Kidney epithelial cell (primary cell): ENCODE measurements at regions not wholly inside any gene's neighbourhood (a gene's known extent, or its start where the extent isn't known, plus 50 kb on each side); places are given as distances from the start of the nearest gene placed in this dataset.

Experiments
- DNase-seq: peaks from one replicate; pipeline ENCODE4 v3.0.0-alpha.2; 2010; ENCODE audit warnings: low read depth
- H3K27me3 ChIP-seq: 2 replicates; pipeline ENCODE4 v1.6.0; 2011; ENCODE audit warnings: low read length; ENCODE audit not compliant: control insufficient read depth, insufficient read depth
- H3K36me3 ChIP-seq: 2 replicates; pipeline ENCODE4 v1.5.1; 2011; ENCODE audit warnings: low read length; ENCODE audit not compliant: control insufficient read depth, insufficient read depth
- H3K4me3 ChIP-seq: 2 replicates; pipeline ENCODE4 v1.5.1; 2011; ENCODE audit warnings: low read depth, mild to moderate bottlenecking, control low read depth, low read length
- TF ChIP-seq, protein P1 (sequence below): IDR thresholded peaks from 2 replicates; pipeline ENCODE4 v1.5.1; 2011; ENCODE audit warnings: mild to moderate bottlenecking, moderate library complexity, low read length, control low read depth, inconsistent platforms; ENCODE audit not compliant: insufficient read depth, poor library complexity, severe bottlenecking

DNA sequence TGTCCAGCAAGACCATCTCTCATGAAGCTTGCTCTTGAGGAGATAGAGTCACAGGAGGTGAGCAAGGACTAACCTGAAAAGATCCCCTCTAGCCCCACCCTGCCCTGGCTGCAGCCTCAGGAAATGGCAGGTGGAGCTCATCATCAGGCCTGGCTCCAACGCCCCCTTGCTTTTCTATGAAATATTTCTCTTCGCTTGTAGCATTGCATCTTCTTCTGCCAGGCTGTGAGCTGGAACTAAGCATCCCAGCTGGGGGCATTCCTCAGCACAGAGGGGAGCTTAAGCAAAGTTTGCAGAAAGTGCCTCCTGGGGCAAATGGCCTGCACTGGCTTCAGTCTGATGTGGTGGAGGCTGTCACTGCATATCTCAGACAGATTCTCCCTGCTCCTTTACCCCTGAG lies 90.1 kb upstream of the LGALSL start:
- TF ChIP-seq, protein P1, sequence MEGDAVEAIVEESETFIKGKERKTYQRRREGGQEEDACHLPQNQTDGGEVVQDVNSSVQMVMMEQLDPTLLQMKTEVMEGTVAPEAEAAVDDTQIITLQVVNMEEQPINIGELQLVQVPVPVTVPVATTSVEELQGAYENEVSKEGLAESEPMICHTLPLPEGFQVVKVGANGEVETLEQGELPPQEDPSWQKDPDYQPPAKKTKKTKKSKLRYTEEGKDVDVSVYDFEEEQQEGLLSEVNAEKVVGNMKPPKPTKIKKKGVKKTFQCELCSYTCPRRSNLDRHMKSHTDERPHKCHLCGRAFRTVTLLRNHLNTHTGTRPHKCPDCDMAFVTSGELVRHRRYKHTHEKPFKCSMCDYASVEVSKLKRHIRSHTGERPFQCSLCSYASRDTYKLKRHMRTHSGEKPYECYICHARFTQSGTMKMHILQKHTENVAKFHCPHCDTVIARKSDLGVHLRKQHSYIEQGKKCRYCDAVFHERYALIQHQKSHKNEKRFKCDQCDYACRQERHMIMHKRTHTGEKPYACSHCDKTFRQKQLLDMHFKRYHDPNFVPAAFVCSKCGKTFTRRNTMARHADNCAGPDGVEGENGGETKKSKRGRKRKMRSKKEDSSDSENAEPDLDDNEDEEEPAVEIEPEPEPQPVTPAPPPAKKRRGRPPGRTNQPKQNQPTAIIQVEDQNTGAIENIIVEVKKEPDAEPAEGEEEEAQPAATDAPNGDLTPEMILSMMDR = no peak
- no peaks in the 10 kb centered on the region for H3K27me3 ChIP-seq
- no peaks in the 10 kb centered on the region for H3K36me3 ChIP-seq
- no peak overlapping the region for H3K4me3 ChIP-seq
- DNase-seq = no peak

DNA sequence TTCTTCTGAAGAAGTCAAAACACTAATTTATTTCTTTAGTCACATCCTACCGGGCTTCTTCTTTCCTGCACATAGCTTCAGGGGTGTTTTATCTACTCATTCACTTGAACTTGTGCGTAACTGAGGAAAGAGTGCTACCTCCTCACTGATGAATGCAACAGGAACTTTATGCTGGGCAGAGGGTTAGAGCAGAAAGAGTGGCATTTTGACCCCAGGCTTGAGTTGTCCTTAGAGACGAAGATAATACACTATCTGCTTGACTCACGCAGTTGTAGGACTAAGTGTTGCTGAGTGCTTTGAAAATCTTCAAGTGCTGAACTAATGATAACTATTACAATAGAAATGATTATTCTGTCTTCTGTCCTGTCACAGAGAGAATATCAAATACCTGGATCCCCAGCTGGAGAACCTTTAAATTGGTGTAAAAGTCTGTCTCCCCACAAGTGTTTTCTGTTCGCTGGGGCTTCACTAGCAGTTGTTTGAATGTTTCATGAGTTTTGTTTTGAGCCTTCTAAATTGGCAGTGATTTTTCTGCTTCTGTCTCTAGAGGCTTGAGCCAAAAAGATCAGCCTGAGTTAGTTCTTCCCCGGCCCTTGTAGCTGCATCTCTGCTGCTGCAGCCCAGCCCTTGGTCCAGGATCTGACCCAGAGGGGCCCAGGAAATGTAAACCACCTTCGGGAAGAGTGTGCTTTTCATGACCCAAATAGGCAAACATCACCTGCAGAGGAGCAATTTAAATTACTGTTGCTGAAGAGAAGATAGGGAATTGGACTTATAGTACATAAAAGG lies 86.3 kb upstream of the LGALSL start:
- no peak for DNase-seq
- no peaks in the 10 kb centered on the region for H3K36me3 ChIP-seq
- H3K4me3 ChIP-seq = no peak overlapping the region
- TF ChIP-seq, protein P1 = no peak
- H3K27me3 ChIP-seq = no peaks in the 10 kb centered on the region

DNA sequence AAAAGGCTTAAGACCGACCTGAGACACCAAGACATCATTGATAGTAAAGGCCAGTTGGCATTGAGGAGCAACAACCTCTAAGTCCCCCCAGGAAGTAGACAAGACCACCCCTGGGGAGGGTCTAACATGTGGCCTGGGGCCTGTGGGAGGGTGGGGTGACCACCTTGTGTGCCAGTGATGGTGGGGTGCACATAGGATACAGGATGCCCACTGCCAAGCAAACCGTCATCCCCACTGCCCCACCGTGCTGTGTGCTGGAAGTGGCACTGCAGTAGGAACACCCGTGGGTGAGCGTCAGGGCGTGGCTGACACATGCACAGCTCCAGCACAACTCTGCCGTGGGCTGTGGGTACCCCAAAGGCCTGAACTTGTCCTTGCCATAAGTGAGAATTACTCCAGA lies 84.3 kb upstream of the LGALSL start:
- Histone ChIP-seq H3K27me3 (no peaks in the 10 kb centered on the region), H3K36me3 (no peaks in the 10 kb centered on the region), H3K4me3 (no peak overlapping the region)
- DNase-seq = no peak
- TF ChIP-seq, protein P1 = no peak

DNA sequence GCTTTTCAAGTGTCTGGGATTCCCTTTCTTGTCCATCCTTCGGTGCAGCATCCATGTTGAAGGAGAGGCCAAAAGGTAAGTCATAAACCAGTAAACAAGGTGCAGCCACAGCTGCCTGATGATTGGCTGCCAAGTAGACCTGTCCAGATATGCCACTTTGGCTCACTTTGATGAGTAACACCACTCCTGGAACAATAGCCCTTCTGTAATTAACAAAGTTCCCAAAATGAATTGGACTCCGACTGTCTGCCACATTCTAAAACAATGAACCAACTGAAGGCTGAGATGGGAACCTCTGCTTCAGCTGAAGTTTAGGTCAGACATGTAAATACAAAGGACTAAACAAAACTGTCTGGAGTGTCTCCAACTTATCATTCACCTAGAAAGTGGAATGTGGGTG lies 82.2 kb upstream of the LGALSL start:
- Histone ChIP-seq H3K27me3 (no peaks in the 10 kb centered on the region), H3K36me3 (no peaks in the 10 kb centered on the region), H3K4me3 (no peak overlapping the region)
- DNase-seq = no peak
- TF ChIP-seq, protein P1 = no peak

DNA sequence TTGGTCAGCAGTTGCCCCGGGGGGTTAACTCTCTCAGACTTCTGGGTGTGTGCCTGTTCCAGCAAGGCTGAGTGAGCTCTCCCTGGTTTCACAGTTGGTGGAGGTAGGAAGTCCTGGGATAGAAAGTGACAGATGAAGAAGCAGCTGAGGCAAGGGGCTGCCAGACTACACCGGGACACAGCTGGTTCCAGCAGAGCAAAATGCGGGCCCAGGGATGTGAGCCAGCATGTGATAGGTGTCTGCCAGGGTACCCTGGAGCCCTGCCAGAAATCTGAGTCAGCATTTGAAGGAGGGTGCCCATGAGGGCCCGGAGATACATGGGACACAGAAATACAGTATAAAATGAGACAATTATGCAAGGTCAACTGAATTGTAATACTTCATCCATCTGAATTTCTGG lies 79.3 kb upstream of the LGALSL start:
- DNase-seq = no peak
- TF ChIP-seq, protein P1 = no peak
- no peaks in the 10 kb centered on the region for H3K36me3 ChIP-seq
- no peak overlapping the region for H3K4me3 ChIP-seq
- H3K27me3 ChIP-seq = no peaks in the 10 kb centered on the region

DNA sequence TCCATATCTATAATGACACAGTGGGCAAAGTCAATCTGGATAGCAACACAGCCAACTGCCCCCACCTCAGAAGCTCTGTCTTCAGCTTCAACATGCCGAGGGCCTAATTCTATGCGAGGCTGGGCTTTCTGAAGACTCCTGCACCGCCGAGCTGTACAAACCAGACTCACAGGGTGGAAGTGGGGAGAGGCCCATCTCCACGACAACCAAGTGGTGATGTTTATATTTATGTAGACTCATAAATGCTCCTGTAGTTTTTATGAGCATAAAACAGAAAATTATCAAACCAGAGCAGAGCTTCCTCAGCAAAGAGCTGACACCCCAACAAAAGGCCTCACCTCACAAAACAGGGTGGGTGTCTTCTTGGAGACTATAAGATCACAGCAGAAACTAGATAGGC lies 77.0 kb upstream of the LGALSL start:
- DNase-seq = no peak
- no peak overlapping the region for H3K4me3 ChIP-seq
- no peaks in the 10 kb centered on the region for H3K27me3 ChIP-seq
- TF ChIP-seq, protein P1 = no peak
- H3K36me3 ChIP-seq = no peaks in the 10 kb centered on the region
